GM19455 (cell line): ENCODE measurements at regions not wholly inside any gene's neighbourhood (a gene's known extent, or its start where the extent isn't known, plus 50 kb on each side); places are given as distances from the start of the nearest gene placed in this dataset.
"Not testable (repeated sequence)": the region's sequence is repeated elsewhere in the genome, so short reads cannot be mapped to it uniquely, and the experiment has no call there.

ENCODE experiments used
- ATAC-seq: cut with Tn5 transposase; IDR thresholded peaks from one replicate; pipeline ENCODE4 v1.9.1; 2021; ENCODE audit not compliant: unreplicated experiment

GRCh38 chr3:90180543-90180942, 1073.1 kb downstream of the EPHA3 start:
- ATAC-seq: no peak

- ATAC-seq: peak; percentile 78
Measured at GRCh38 chr3:90182291-90182976, 1075.0 kb downstream of the EPHA3 start.

GRCh38 chr3:90184861-90185260, 1077.4 kb downstream of the EPHA3 start:
- ATAC-seq: no peak

- ATAC-seq: not testable (repeated sequence)
Measured at GRCh38 chr3:90197383-90197782, 1090.0 kb downstream of the EPHA3 start.

- not testable (repeated sequence) for ATAC-seq
Measured at GRCh38 chr3:90202931-90203330, 1095.5 kb downstream of the EPHA3 start.

- not testable (repeated sequence) for ATAC-seq
Measured at GRCh38 chr3:90206482-90206881, 1099.1 kb downstream of the EPHA3 start.

GRCh38 chr3:90207353-90208097, 1100.1 kb downstream of the EPHA3 start:
- ATAC-seq: not testable (repeated sequence)

GRCh38 chr3:90221900-90222299, 1114.5 kb downstream of the EPHA3 start:
- ATAC-seq: no peak

GRCh38 chr3:90241481-90241880, 1134.1 kb downstream of the EPHA3 start:
- ATAC-seq: no peak

- ATAC-seq: no peak
Measured at GRCh38 chr3:90253131-90253530, 1145.7 kb downstream of the EPHA3 start.

GRCh38 chr3:90261481-90262433, 1154.3 kb downstream of the EPHA3 start:
- no peak for ATAC-seq
